ENCODE measurements at regions not wholly inside any gene's neighbourhood (a gene's known extent, or its start where the extent isn't known, plus 50 kb on each side); places are given as distances from the start of the nearest gene placed in this dataset.

DNA sequence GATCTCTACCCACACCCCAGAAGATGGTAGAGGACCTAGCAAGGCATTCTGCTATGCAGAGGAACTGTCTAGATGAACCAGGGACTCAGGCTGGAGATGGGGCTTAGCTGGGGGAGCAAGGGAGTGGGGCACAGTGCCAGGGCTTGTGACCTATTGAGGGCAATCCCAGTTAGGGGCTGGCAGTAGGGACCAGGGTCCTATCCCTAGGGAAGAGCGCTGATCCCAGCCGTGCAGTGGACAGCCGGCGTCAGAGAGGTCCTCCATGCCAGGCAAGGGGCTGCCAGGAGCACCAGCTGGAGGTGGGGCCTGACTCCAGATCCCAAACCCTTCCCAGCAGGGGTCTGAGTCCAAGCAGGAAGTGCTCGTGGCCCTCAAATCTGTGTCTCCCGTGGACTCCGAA, 52.7 kb upstream of the NEURL1B start:
- CTCF ChIA-PET, result no interaction called here
- TF ChIP-seq, protein P1, sequence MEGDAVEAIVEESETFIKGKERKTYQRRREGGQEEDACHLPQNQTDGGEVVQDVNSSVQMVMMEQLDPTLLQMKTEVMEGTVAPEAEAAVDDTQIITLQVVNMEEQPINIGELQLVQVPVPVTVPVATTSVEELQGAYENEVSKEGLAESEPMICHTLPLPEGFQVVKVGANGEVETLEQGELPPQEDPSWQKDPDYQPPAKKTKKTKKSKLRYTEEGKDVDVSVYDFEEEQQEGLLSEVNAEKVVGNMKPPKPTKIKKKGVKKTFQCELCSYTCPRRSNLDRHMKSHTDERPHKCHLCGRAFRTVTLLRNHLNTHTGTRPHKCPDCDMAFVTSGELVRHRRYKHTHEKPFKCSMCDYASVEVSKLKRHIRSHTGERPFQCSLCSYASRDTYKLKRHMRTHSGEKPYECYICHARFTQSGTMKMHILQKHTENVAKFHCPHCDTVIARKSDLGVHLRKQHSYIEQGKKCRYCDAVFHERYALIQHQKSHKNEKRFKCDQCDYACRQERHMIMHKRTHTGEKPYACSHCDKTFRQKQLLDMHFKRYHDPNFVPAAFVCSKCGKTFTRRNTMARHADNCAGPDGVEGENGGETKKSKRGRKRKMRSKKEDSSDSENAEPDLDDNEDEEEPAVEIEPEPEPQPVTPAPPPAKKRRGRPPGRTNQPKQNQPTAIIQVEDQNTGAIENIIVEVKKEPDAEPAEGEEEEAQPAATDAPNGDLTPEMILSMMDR (IDR thresholded peaks at IDR 0.05; ENCODE audit: insufficient read depth, low read depth, low read length), result no peak
- Histone ChIP-seq H3K27me3 (ENCODE audit: control insufficient read depth, insufficient read depth, low read length) (peaks cover 26% of the 10 kb centered on the region), H3K36me3 (ENCODE audit: control insufficient read depth, insufficient read depth, low read length) (no peaks in the 10 kb centered on the region), H3K4me3 (ENCODE audit: low read depth, low read length) (no peak overlapping the region)
- DNase-seq (ENCODE audit: low read depth), result no peak
- POLR2A ChIA-PET, result no interaction called here

DNA sequence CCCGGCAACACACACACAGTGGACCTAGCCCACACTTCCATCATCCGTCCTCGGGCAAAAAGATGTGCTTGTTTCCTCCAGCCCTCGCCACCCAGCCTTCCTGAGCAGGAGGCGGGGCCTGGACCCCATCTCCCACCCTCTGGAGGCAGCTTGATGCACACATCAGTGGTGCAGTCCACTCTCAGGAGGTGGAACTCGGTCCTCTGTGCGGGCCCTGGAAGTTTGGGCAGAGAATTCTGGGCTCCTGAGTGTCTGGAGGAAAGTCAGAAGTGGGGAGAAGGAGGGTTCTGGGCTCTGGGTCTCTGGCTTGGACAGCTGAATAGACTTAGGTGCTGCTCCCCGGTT, 54.0 kb upstream of the NEURL1B start:
- Histone ChIP-seq H3K4me3 (ENCODE audit: low read depth, low read length) (no peak overlapping the region), H3K36me3 (ENCODE audit: control insufficient read depth, insufficient read depth, low read length) (no peaks in the 10 kb centered on the region), H3K27me3 (ENCODE audit: control insufficient read depth, insufficient read depth, low read length) (peaks cover 30% of the 10 kb centered on the region)
- TF ChIP-seq, protein P1 (IDR thresholded peaks at IDR 0.05; ENCODE audit: insufficient read depth, low read depth, low read length), result no peak
- POLR2A ChIA-PET, result no interaction called here
- CTCF ChIA-PET, result interaction anchor here (1.2 kb wide), 1 partner anchor 38 kb away, joined by 3 read pairs; no protein-coding TSS in a partner anchor
- no peak for DNase-seq (ENCODE audit: low read depth)

DNA sequence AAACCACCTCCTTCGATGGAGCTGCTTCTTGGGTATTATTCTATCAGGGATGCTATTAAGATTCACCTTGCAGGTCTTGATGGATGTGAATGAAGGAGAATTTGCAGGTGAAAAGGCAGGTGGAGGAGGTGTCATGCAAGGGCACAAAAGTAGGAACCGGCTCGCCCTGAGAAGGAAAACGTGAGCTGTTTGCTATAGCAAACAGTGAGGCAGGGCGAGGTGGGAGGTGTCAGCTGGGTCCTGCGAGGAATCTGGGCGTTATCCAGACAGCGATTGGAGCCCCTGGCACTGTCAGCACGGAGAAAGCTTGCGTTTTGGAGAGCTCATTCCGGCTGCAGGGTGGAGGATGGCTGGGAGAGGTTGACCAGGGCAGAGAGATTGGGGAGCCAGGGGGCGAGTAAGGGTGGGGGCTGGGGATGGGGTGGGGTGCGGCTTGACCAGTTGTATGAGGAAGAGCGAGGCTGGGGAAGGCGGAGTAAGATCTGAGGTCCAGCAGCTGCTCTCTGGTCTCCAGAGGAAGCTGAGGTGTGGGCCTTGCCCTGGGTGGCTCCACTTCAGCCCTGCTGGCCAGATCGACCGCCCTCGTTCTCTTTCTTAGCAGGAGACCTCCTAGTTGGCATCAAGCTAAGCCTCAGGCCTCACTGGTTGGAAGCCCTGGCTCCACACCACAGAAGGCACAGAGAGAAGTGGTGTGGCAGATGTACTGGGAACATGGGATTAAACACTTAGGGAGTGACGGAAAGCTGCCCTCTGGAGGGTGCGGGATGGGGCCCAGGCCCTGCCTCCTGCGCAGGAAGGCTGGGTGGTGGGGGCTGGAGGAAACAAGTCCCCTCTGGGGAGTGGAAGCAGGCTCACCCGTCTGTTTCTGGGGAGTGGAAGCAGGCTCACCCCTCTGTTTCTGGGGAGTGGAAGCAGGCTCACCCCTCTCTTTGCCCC, 54.7 kb upstream of the NEURL1B start:
- CTCF ChIA-PET, result no interaction called here
- Histone ChIP-seq H3K27me3 (ENCODE audit: control insufficient read depth, insufficient read depth, low read length) (peaks cover 30% of the 10 kb centered on the region), H3K4me3 (ENCODE audit: low read depth, low read length) (no peak overlapping the region), H3K36me3 (ENCODE audit: control insufficient read depth, insufficient read depth, low read length) (no peaks in the 10 kb centered on the region)
- POLR2A ChIA-PET, result no interaction called here
- TF ChIP-seq, protein P1 (IDR thresholded peaks at IDR 0.05; ENCODE audit: insufficient read depth, low read depth, low read length), result no peak
- no peak for DNase-seq (ENCODE audit: low read depth)

DNA sequence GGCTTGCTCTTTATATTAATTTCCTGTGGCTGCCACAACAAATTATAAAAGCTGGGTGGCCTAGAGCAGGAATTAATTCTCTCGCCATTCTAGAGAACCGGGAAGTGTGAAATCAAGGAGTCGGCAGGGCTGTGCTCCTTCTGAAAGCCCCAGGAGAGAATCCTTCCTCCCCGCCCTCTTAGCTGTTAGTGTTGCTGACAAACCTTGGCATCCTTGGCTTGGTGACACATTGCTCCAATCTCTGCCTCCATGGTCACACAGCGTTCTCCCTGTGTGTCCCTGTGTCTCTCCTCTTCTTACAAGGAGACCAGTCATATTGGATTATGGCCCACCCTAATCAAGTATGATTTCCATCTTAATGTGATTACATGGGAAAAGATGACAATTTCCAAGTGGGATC, 55.9 kb upstream of the NEURL1B start:
- peaks cover 30% of the 10 kb centered on the region for H3K27me3 ChIP-seq (ENCODE audit: control insufficient read depth, insufficient read depth, low read length)
- no peak overlapping the region for H3K4me3 ChIP-seq (ENCODE audit: low read depth, low read length)
- ChIA-PET CTCF (no interaction called here), POLR2A (no interaction called here)
- TF ChIP-seq, protein P1 (IDR thresholded peaks at IDR 0.05; ENCODE audit: insufficient read depth, low read depth, low read length), result no peak
- DNase-seq (ENCODE audit: low read depth), result no peak
- H3K36me3 ChIP-seq (ENCODE audit: control insufficient read depth, insufficient read depth, low read length), result no peaks in the 10 kb centered on the region

DNA sequence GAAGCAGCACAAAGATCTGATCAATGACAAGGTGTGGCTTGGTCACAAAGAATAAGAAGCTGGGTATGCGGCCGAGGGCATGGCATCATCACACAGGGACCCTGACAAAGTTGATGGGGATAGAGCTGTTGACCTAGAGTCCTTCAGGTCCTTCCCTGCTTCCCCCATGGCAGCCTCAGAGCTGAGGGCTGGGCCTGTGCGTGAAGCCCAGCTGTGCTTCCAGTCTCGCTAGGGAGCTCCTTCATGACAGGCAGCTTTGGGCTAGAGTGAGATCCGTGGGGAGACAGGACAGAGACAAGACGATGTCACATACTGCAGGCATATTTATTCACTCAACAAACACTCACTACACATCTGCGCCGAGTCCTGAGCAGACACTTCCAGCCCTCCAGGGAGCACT, 56.4 kb upstream of the NEURL1B start:
- no peak for DNase-seq (ENCODE audit: low read depth)
- H3K36me3 ChIP-seq (ENCODE audit: control insufficient read depth, insufficient read depth, low read length), result no peaks in the 10 kb centered on the region
- POLR2A ChIA-PET, result no interaction called here
- H3K27me3 ChIP-seq (ENCODE audit: control insufficient read depth, insufficient read depth, low read length), result peaks cover 28% of the 10 kb centered on the region
- H3K4me3 ChIP-seq (ENCODE audit: low read depth, low read length), result no peak overlapping the region
- CTCF ChIA-PET, result no interaction called here
- TF ChIP-seq, protein P1 (IDR thresholded peaks at IDR 0.05; ENCODE audit: insufficient read depth, low read depth, low read length), result no peak

Measured in BJ (cell line).